ENCODE measurements at regions not wholly inside any gene's neighbourhood (a gene's known extent, or its start where the extent isn't known, plus 50 kb on each side); places are given as distances from the start of the nearest gene placed in this dataset.
"Not testable (repeated sequence)": the region's sequence is repeated elsewhere in the genome, so short reads cannot be mapped to it uniquely, and the experiment has no call there.

DNA sequence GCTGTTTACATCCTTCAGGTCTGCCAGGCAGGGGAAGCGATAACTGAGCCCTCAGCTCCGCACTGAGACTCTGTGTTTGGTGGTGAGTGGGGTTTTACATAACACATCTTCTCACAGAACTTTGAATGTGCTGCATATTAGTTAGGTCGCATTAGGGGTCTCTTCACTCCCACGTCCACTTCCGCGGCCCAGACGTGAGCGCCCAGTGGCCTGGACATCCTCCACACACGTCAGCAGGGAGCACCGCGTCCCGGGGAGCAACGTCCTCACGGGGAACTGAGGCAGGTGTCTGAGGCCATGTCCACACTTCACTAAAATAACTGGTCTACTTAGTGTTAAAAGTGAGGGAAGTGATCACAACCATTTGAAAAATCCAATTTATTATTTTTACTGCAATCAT lies 100.4 kb upstream of the SATB2 start:
- no peak for DNase-seq

GRCh38 chr2:199556527-199557285 lies 99.0 kb upstream of the SATB2 start:
- DNase-seq, result no peak

DNA sequence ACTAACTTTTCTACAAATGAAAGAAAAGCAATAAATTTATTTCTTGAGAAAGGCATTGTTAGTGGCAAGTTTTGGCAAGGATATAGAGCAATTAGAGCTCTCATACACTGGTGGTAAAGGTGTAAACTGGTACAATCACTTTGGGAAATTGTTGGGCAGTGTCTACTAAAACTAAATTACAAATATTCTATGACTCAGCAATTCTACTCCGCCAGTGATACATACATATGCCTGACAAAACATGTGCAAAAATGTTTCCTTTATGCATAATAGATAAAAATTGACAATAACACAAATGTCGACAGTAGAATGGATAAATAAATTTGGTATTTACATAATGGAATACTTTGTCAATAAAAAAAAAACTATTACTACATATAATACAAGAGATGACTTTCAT lies 96.3 kb upstream of the SATB2 start:
- DNase-seq, result no peak

DNA sequence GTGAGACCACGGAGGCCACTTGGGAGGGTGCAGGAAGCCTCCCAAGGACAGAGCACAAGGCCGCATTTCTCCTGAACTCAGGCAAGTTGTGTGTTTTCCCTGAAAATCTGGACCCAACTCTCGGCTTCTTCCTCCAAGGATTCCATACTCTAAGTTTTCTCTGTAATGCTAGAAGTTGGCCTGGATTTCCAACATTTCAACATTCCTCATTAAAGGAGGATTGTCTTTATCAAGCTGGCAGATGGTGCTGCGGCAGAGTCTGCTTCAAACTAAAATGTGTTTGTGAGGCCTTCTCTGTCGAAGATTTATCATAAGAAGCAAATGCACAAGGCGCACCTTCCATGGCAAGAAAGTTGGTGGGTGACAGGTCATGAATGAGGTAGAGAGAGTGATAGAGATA lies 94.4 kb upstream of the SATB2 start:
- DNase-seq, result no peak

DNA sequence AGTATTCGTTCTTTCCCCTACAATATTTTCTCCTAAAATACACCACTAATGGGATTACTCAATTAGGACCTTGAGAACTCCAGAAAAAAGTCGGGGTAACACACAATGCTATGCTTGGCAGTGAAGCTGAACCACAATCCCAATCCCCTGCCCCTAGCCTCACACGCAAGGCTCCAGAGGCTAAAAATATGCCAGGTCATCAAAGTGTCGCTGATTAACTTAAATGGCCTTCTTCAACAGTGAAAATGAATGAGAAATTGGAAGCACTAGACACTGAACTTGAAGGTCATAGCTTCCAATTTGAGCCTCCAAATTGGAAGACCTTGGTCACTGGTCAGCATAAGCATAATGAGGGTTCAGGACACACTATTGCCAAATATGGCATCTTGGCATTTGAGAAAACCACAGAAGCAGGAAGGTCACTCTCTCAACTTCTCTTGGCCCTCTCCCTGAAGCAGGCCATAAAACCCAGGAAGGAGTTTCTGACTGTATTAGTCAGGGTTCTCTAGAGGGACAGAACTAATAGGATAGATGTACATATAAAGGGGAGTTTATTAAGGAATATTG lies 86.0 kb upstream of the SATB2 start:
- DNase-seq, result no peak

- no peak for DNase-seq
These were observed 77.9 kb upstream of the SATB2 start for GRCh38 chr2:199535445-199536177.

GRCh38 chr2:199533873-199534272 lies 76.1 kb upstream of the SATB2 start:
- DNase-seq, result not testable (repeated sequence)

DNA sequence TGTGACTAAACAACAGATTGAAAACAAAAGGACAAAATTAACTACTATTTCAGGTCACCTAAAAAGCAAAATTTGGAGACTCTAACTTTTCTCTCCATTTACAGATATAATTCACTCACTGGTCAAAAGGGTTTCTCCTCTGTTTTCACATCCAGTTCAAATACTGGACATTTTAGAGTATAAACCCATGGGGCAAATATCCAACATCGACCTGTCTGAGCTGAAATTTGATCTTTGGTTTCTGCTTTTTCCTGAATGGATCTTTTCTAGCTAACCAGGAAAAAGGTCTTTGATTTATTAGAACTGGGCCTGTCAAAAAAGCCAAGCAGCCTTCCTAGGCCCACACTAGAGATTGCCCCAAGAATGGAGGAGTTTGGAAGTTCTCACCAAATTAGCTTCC lies 69.3 kb upstream of the SATB2 start:
- DNase-seq, result no peak

GRCh38 chr2:199524689-199525574 lies 67.2 kb upstream of the SATB2 start:
- DNase-seq, result no peak

DNA sequence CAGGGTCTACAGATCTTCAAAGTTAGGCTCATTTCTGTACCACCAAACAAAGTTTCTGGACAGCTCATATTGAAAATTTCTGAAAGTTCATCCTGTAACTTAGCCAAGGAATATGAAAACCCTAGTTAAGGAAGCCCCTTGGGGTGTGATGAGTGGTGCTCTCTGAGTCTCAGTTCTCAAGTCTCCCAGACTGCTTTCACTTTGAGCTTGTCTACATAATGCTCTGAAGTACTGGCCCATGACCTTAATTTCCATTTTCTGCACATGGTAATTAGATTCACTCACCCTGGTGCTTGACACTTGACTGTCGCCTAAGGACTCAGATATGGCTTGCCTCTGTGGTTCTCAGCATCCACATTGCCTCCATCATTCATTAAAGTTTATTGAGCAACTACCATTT lies 51.7 kb upstream of the SATB2 start:
- DNase-seq, result no peak
